ENCODE measurements at regions not wholly inside any gene's neighbourhood (a gene's known extent, or its start where the extent isn't known, plus 50 kb on each side); places are given as distances from the start of the nearest gene placed in this dataset.
A peak's percentile ranks its signal among the peaks of the same experiment; 100 is the strongest.

GRCh38 chr12:107998863-107999262 lies 130.2 kb upstream of the WSCD2 start:
- FAIRE-seq (no peak), DNase-seq (no peak)
- Histone ChIP-seq H3K9me3 (ENCODE audit: control insufficient read depth in 2 of 2, insufficient read depth in 1 of 2, low read depth in 1 of 2, low read length in 1 of 2) (no peaks in the 10 kb centered on the region), H3K4me3 (ENCODE audit: low read depth in 1 of 3, low read length in 3 of 3) (no peak overlapping the region), H3K27ac (ENCODE audit: low read depth in 1 of 3, low read length in 2 of 3) (no peak overlapping the region), H3K4me1 (ENCODE audit: control insufficient read depth in 3 of 3, insufficient read depth in 2 of 3, low read depth in 1 of 3, low read length in 2 of 3) (no peaks in the 10 kb centered on the region), H3K36me3 (ENCODE audit: control insufficient read depth in 3 of 3, insufficient read depth in 2 of 3, low read depth in 1 of 3, low read length in 3 of 3) (no peaks in the 10 kb centered on the region), H3K27me3 (ENCODE audit: control insufficient read depth in 3 of 3, insufficient read depth in 3 of 3, low read length in 3 of 3) (peaks cover 0 to 7% (median 0%) of the 10 kb centered on the region in 3 donors)
- WGBS, 3 donors, result 88 to 92% (median 89%) methylated on average over 4 of the region's 4 CpGs

GRCh38 chr12:108000111-108000510 lies 129.0 kb upstream of the WSCD2 start:
- Histone ChIP-seq H3K9me3 (ENCODE audit: control insufficient read depth in 2 of 2, insufficient read depth in 1 of 2, low read depth in 1 of 2, low read length in 1 of 2) (no peaks in the 10 kb centered on the region), H3K4me3 (ENCODE audit: low read depth in 1 of 3, low read length in 3 of 3) (no peak overlapping the region), H3K27ac (ENCODE audit: low read depth in 1 of 3, low read length in 2 of 3) (no peak overlapping the region), H3K36me3 (ENCODE audit: control insufficient read depth in 3 of 3, insufficient read depth in 2 of 3, low read depth in 1 of 3, low read length in 3 of 3) (no peaks in the 10 kb centered on the region), H3K27me3 (ENCODE audit: control insufficient read depth in 3 of 3, insufficient read depth in 3 of 3, low read length in 3 of 3) (peaks cover 0 to 7% (median 0%) of the 10 kb centered on the region in 3 donors), H3K4me1 (ENCODE audit: control insufficient read depth in 3 of 3, insufficient read depth in 2 of 3, low read depth in 1 of 3, low read length in 2 of 3) (no peaks in the 10 kb centered on the region)
- FAIRE-seq (no peak), DNase-seq (no peak)
- WGBS, 3 donors, result 62 to 73% (median 69%) methylated on average over 2 of the region's 2 CpGs

- Histone ChIP-seq H3K27me3 (ENCODE audit: control insufficient read depth in 3 of 3, insufficient read depth in 3 of 3, low read length in 3 of 3) (peaks cover 0 to 7% (median 0%) of the 10 kb centered on the region in 3 donors), H3K4me3 (ENCODE audit: low read depth in 1 of 3, low read length in 3 of 3) (no peak overlapping the region), H3K4me1 (ENCODE audit: control insufficient read depth in 3 of 3, insufficient read depth in 2 of 3, low read depth in 1 of 3, low read length in 2 of 3) (no peaks in the 10 kb centered on the region), H3K9me3 (ENCODE audit: control insufficient read depth in 2 of 2, insufficient read depth in 1 of 2, low read depth in 1 of 2, low read length in 1 of 2) (no peaks in the 10 kb centered on the region), H3K27ac (ENCODE audit: low read depth in 1 of 3, low read length in 2 of 3) (no peak overlapping the region), H3K36me3 (ENCODE audit: control insufficient read depth in 3 of 3, insufficient read depth in 2 of 3, low read depth in 1 of 3, low read length in 3 of 3) (no peaks in the 10 kb centered on the region)
- 5 to 12% (median 9%) methylated on average over 1 of the region's 1 CpG for WGBS, 3 donors
- FAIRE-seq (no peak), DNase-seq (peak in 1 of 2 donors; percentile 16)
Observed at GRCh38 chr12:108004319-108004718, 124.8 kb upstream of the WSCD2 start.

- Histone ChIP-seq H3K9me3 (ENCODE audit: control insufficient read depth in 2 of 2, insufficient read depth in 1 of 2, low read depth in 1 of 2, low read length in 1 of 2) (no peaks in the 10 kb centered on the region), H3K27me3 (ENCODE audit: control insufficient read depth in 3 of 3, insufficient read depth in 3 of 3, low read length in 3 of 3) (no peaks in the 10 kb centered on the region), H3K4me1 (ENCODE audit: control insufficient read depth in 3 of 3, insufficient read depth in 2 of 3, low read depth in 1 of 3, low read length in 2 of 3) (no peaks in the 10 kb centered on the region), H3K36me3 (ENCODE audit: control insufficient read depth in 3 of 3, insufficient read depth in 2 of 3, low read depth in 1 of 3, low read length in 3 of 3) (no peaks in the 10 kb centered on the region), H3K27ac (ENCODE audit: low read depth in 1 of 3, low read length in 2 of 3) (no peak overlapping the region), H3K4me3 (ENCODE audit: low read depth in 1 of 3, low read length in 3 of 3) (no peak overlapping the region)
- DNase-seq, result no peak
- WGBS, 3 donors, result 69 to 87% (median 83%) methylated on average over 2 of the region's 2 CpGs
- FAIRE-seq, result no peak
Observed at GRCh38 chr12:108008163-108008905, 120.8 kb upstream of the WSCD2 start.

DNA sequence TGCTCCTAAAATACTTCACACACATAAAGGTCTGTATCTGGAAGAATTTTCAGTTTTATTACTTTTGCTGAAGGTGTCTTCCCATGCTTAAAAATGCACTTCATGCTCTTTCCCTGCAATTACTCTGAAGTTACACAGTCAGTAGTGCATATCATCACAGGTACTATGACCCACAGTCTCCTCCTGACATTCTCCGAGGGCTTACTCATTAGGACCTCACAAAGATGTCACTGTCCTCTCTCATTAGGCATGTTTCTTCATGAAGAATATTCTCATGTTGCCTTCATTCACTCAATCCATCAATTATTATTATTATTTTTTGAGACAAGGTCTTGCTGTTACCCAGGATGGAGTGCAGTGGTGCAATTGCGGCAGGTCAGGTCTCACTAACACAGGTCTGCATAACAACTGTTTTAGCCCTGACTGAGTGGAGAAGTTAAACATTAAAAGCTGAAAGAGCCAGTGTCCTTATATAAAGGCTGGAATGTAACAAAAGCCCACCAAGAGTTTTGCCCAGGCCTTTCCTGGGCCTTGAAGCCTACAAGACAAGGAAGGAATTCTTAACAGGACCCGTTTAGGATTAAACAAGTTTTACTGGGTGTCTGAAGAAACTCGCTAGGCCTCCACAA lies 119.5 kb upstream of the WSCD2 start:
- H3K9me3 ChIP-seq (ENCODE audit: control insufficient read depth in 2 of 2, insufficient read depth in 1 of 2, low read depth in 1 of 2, low read length in 1 of 2), result no peaks in the 10 kb centered on the region
- FAIRE-seq (no peak), DNase-seq (peak in 1 of 2 donors; percentile 41)
- H3K4me3 ChIP-seq (ENCODE audit: low read depth in 1 of 3, low read length in 3 of 3), result no peak overlapping the region
- H3K36me3 ChIP-seq (ENCODE audit: control insufficient read depth in 3 of 3, insufficient read depth in 2 of 3, low read depth in 1 of 3, low read length in 3 of 3), result no peaks in the 10 kb centered on the region
- no peak overlapping the region for H3K27ac ChIP-seq (ENCODE audit: low read depth in 1 of 3, low read length in 2 of 3)
- 35 to 48% (median 45%) methylated on average over 4 of the region's 4 CpGs for WGBS, 3 donors
- no peaks in the 10 kb centered on the region for H3K4me1 ChIP-seq (ENCODE audit: control insufficient read depth in 3 of 3, insufficient read depth in 2 of 3, low read depth in 1 of 3, low read length in 2 of 3)
- no peaks in the 10 kb centered on the region for H3K27me3 ChIP-seq (ENCODE audit: control insufficient read depth in 3 of 3, insufficient read depth in 3 of 3, low read length in 3 of 3)

GRCh38 chr12:108016022-108016564 lies 113.0 kb upstream of the WSCD2 start:
- peak; percentile 57 to 65 for DNase-seq
- Histone ChIP-seq H3K4me1 (ENCODE audit: control insufficient read depth in 3 of 3, insufficient read depth in 2 of 3, low read depth in 1 of 3, low read length in 2 of 3) (no peaks in the 10 kb centered on the region), H3K36me3 (ENCODE audit: control insufficient read depth in 3 of 3, insufficient read depth in 2 of 3, low read depth in 1 of 3, low read length in 3 of 3) (no peaks in the 10 kb centered on the region), H3K27ac (ENCODE audit: low read depth in 1 of 3, low read length in 2 of 3) (no peak overlapping the region), H3K27me3 (ENCODE audit: control insufficient read depth in 3 of 3, insufficient read depth in 3 of 3, low read length in 3 of 3) (peaks cover 0 to 3% (median 0%) of the 10 kb centered on the region in 3 donors), H3K4me3 (ENCODE audit: low read depth in 1 of 3, low read length in 3 of 3) (no peak overlapping the region), H3K9me3 (ENCODE audit: control insufficient read depth in 2 of 2, insufficient read depth in 1 of 2, low read depth in 1 of 2, low read length in 1 of 2) (no peaks in the 10 kb centered on the region)
- no peak for FAIRE-seq
- WGBS, 3 donors, result 29 to 69% (median 35%) methylated on average over 4 of the region's 4 CpGs

DNA sequence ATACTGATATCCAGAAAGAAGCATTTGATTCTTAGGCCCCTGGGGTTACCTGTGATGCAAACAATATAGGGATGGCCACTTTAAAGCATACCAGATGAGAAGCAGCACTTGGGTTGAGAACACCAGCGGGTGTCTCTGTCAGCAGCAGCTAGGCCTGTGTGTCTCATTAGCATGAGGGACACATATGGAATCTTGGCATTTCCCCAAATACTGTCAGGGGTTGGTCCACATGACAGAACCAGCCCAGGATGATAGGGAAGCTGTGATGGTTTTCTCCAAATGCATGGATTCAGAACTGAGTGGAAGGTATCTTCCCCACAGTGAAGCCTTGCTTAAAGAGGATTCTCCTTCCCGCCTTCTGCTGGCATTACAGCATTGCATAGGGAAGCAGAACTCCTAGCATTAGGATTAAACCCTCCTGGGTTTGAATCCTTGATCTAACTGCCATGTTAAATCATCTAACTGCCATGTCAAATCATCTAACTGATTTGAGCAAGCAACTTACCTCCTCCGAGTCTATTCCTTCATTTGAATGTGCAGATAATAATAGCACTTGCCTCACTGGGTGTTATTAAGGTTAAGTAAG lies 111.5 kb upstream of the WSCD2 start:
- DNase-seq (no peak), FAIRE-seq (no peak)
- Histone ChIP-seq H3K36me3 (ENCODE audit: control insufficient read depth in 3 of 3, insufficient read depth in 2 of 3, low read depth in 1 of 3, low read length in 3 of 3) (no peaks in the 10 kb centered on the region), H3K27me3 (ENCODE audit: control insufficient read depth in 3 of 3, insufficient read depth in 3 of 3, low read length in 3 of 3) (peaks cover 0 to 3% (median 0%) of the 10 kb centered on the region in 3 donors), H3K4me3 (ENCODE audit: low read depth in 1 of 3, low read length in 3 of 3) (no peak overlapping the region), H3K27ac (ENCODE audit: low read depth in 1 of 3, low read length in 2 of 3) (no peak overlapping the region), H3K4me1 (ENCODE audit: control insufficient read depth in 3 of 3, insufficient read depth in 2 of 3, low read depth in 1 of 3, low read length in 2 of 3) (no peaks in the 10 kb centered on the region), H3K9me3 (ENCODE audit: control insufficient read depth in 2 of 2, insufficient read depth in 1 of 2, low read depth in 1 of 2, low read length in 1 of 2) (no peaks in the 10 kb centered on the region)
- WGBS, 3 donors, result 72 to 73% (median 73%) methylated on average over 3 of the region's 3 CpGs

GRCh38 chr12:108019862-108020261 lies 109.2 kb upstream of the WSCD2 start:
- Histone ChIP-seq H3K27ac (ENCODE audit: low read depth in 1 of 3, low read length in 2 of 3) (no peak overlapping the region), H3K36me3 (ENCODE audit: control insufficient read depth in 3 of 3, insufficient read depth in 2 of 3, low read depth in 1 of 3, low read length in 3 of 3) (no peaks in the 10 kb centered on the region), H3K9me3 (ENCODE audit: control insufficient read depth in 2 of 2, insufficient read depth in 1 of 2, low read depth in 1 of 2, low read length in 1 of 2) (no peaks in the 10 kb centered on the region), H3K4me1 (ENCODE audit: control insufficient read depth in 3 of 3, insufficient read depth in 2 of 3, low read depth in 1 of 3, low read length in 2 of 3) (no peaks in the 10 kb centered on the region), H3K4me3 (ENCODE audit: low read depth in 1 of 3, low read length in 3 of 3) (no peak overlapping the region), H3K27me3 (ENCODE audit: control insufficient read depth in 3 of 3, insufficient read depth in 3 of 3, low read length in 3 of 3) (peaks cover 0 to 3% (median 0%) of the 10 kb centered on the region in 3 donors)
- no peak for DNase-seq
- whole genome bisulfite sequencing, 3 donors, result 44 to 54% (median 50%) methylated on average over 2 of the region's 2 CpGs
- no peak for FAIRE-seq

All from small intestine (tissue), 7 donors.